CD8-positive, alpha-beta memory T cell (primary cell): ENCODE measurements at regions not wholly inside any gene's neighbourhood (a gene's known extent, or its start where the extent isn't known, plus 50 kb on each side); places are given as distances from the start of the nearest gene placed in this dataset.

ENCODE experiments used
- CTCF ChIA-PET: fragments of 350-600 bp; sonication (Branson Sonifier 250); formaldehyde crosslinking; loops from one replicate; lab custom pipeline; 2021; ENCODE audit warnings: antibody characterized with exemption; lab: Charles Lee
- POLR2A ChIA-PET: fragments of 350-600 bp; sonication (Branson Sonifier 250); formaldehyde crosslinking; loops from one replicate; lab custom pipeline; 2021; ENCODE audit warnings: antibody characterized with exemption; lab: Charles Lee
- DNase-seq, 5 donors: peaks; one replicate each; pipeline versions ENCODE4 v3.0.0 to v3.0.0-alpha.2; 2020 to 2022; ENCODE audit warnings: mixed read lengths in 1 of 5
- H3K27ac ChIP-seq: one replicate; pipeline ENCODE4 v1.7.0; 2013; ENCODE audit warnings: low read depth, mild to moderate bottlenecking, low read length, moderate library complexity
- H3K27me3 ChIP-seq: 2 replicates; pipeline ENCODE4 v1.7.0; 2013; ENCODE audit warnings: low read length, mild to moderate bottlenecking; ENCODE audit not compliant: insufficient read depth, poor library complexity, severe bottlenecking
- H3K36me3 ChIP-seq: 2 replicates; pipeline ENCODE4 v1.7.0; 2013; ENCODE audit warnings: mild to moderate bottlenecking, low read length, moderate library complexity; ENCODE audit not compliant: insufficient read depth
- H3K4me1 ChIP-seq: 2 replicates; pipeline ENCODE4 v1.7.0; 2013; ENCODE audit warnings: mild to moderate bottlenecking, low read length, moderate library complexity; ENCODE audit not compliant: insufficient read depth
- H3K4me3 ChIP-seq: 2 replicates; pipeline ENCODE4 v1.7.0; 2013; ENCODE audit warnings: mild to moderate bottlenecking, low read length
- H3K9me3 ChIP-seq: 2 replicates; pipeline ENCODE4 v1.7.0; 2013; ENCODE audit warnings: mild to moderate bottlenecking, low read length
- H3K27ac Mint-ChIP-seq, 8 donors: one replicate each; pipeline ENCODE4 v1.8.0; 2020 to 2021; ENCODE audit warnings: mixed read lengths in 8 of 8, mild to moderate bottlenecking in 6 of 8, inconsistent platforms in 3 of 8, moderate library complexity in 3 of 8
- H3K27me3 Mint-ChIP-seq, 2 donors: one replicate each; pipeline ENCODE4 v1.8.0; 2020 to 2021; ENCODE audit warnings: mixed read lengths in 2 of 2, mild to moderate bottlenecking in 1 of 2, moderate library complexity in 1 of 2
- H3K36me3 Mint-ChIP-seq, 3 donors: one replicate each; pipeline ENCODE4 v1.8.0; 2020 to 2021; ENCODE audit warnings: mixed read lengths in 3 of 3, inconsistent platforms in 1 of 3, mild to moderate bottlenecking in 1 of 3
- H3K4me1 Mint-ChIP-seq, 3 donors: one replicate each; pipeline ENCODE4 v1.8.0; 2020 to 2021; ENCODE audit warnings: mixed read lengths in 3 of 3, inconsistent platforms in 1 of 3, mild to moderate bottlenecking in 1 of 3
- H3K4me3 Mint-ChIP-seq, 7 donors: one replicate each; pipeline ENCODE4 v1.8.0; 2020 to 2021; ENCODE audit warnings: mixed read lengths in 7 of 7, mild to moderate bottlenecking in 6 of 7, moderate library complexity in 4 of 7, inconsistent platforms in 2 of 7
- H3K9me3 Mint-ChIP-seq, 5 donors: one replicate each; pipeline ENCODE4 v1.8.0; 2020 to 2022; ENCODE audit warnings: mixed read lengths in 5 of 5, mild to moderate bottlenecking in 3 of 5, moderate library complexity in 2 of 5, inconsistent platforms in 1 of 5

- no peaks in the 10 kb centered on the region for H3K27me3 ChIP-seq
- Mint-ChIP-seq H3K27me3 (peaks cover 19 to 30% of the 10 kb centered on the region in 2 donors), H3K4me1 (peaks cover 16 to 20% (median 19%) of the 10 kb centered on the region in 3 donors), H3K4me3 (no peak overlapping the region), H3K9me3 (no peaks in the 10 kb centered on the region), H3K27ac (peak overlapping the region in 2 of 8 donors; percentile 1 to 52), H3K36me3 (peaks cover 0 to 7% (median 6%) of the 10 kb centered on the region in 3 donors)
- ChIA-PET POLR2A (no interaction called here), CTCF (interaction anchor here (1.1 kb wide), 1 partner anchor 8 kb away, joined by 3 read pairs; no protein-coding TSS in a partner anchor)
- no peak overlapping the region for H3K4me3 ChIP-seq
- no peak for DNase-seq
- peaks cover 3% of the 10 kb centered on the region for H3K4me1 ChIP-seq
- H3K36me3 ChIP-seq = no peaks in the 10 kb centered on the region
- no peak overlapping the region for H3K27ac ChIP-seq
- no peaks in the 10 kb centered on the region for H3K9me3 ChIP-seq
Measured at GRCh38 chr14:97287956-97288355, 490.8 kb downstream of the VRK1 start.

GRCh38 chr14:97290065-97290464, 492.9 kb downstream of the VRK1 start:
- peaks cover 3% of the 10 kb centered on the region for H3K4me1 ChIP-seq
- Mint-ChIP-seq H3K4me3 (peak overlapping the region in 1 of 7 donors; percentile 29), H3K27me3 (peaks cover 19 to 30% of the 10 kb centered on the region in 2 donors), H3K4me1 (peaks cover 16 to 20% (median 19%) of the 10 kb centered on the region in 3 donors), H3K9me3 (no peaks in the 10 kb centered on the region), H3K36me3 (peaks cover 0 to 7% (median 6%) of the 10 kb centered on the region in 3 donors), H3K27ac (peak overlapping the region in 2 of 8 donors; percentile 6 to 33)
- CTCF ChIA-PET = interaction anchor here (0.8 kb wide), 1 partner anchor 47 kb away, joined by 3 read pairs; no protein-coding TSS in a partner anchor
- H3K4me3 ChIP-seq = no peak overlapping the region
- DNase-seq = no peak
- no peaks in the 10 kb centered on the region for H3K9me3 ChIP-seq
- POLR2A ChIA-PET = no interaction called here
- H3K27ac ChIP-seq = no peak overlapping the region
- H3K27me3 ChIP-seq = no peaks in the 10 kb centered on the region
- H3K36me3 ChIP-seq = no peaks in the 10 kb centered on the region

GRCh38 chr14:97290977-97291376, 493.8 kb downstream of the VRK1 start:
- CTCF ChIA-PET = no interaction called here
- no peak for DNase-seq
- peaks cover 16 to 20% (median 19%) of the 10 kb centered on the region in 3 donors for H3K4me1 Mint-ChIP-seq
- H3K36me3 Mint-ChIP-seq = peaks cover 0 to 7% (median 6%) of the 10 kb centered on the region in 3 donors
- peaks cover 19 to 25% of the 10 kb centered on the region in 2 donors for H3K27me3 Mint-ChIP-seq
- no peaks in the 10 kb centered on the region for H3K9me3 ChIP-seq
- no peak overlapping the region for H3K4me3 Mint-ChIP-seq
- H3K9me3 Mint-ChIP-seq = no peaks in the 10 kb centered on the region
- POLR2A ChIA-PET = no interaction called here
- no peaks in the 10 kb centered on the region for H3K36me3 ChIP-seq
- no peak overlapping the region for H3K4me3 ChIP-seq
- no peaks in the 10 kb centered on the region for H3K27me3 ChIP-seq
- H3K27ac ChIP-seq = no peak overlapping the region
- peaks cover 3% of the 10 kb centered on the region for H3K4me1 ChIP-seq
- H3K27ac Mint-ChIP-seq = peak overlapping the region in 1 of 8 donors; percentile 12

GRCh38 chr14:97293659-97294058, 496.5 kb downstream of the VRK1 start:
- POLR2A ChIA-PET = no interaction called here
- Mint-ChIP-seq H3K4me3 (no peak overlapping the region), H3K36me3 (no peaks in the 10 kb centered on the region)

GRCh38 chr14:97295108-97295710, 498.0 kb downstream of the VRK1 start:
- Mint-ChIP-seq H3K4me3 (no peak overlapping the region), H3K27ac (no peak overlapping the region), H3K36me3 (no peaks in the 10 kb centered on the region), H3K4me1 (peaks cover 23 to 27% (median 26%) of the 10 kb centered on the region in 3 donors), H3K27me3 (peaks cover 13 to 17% of the 10 kb centered on the region in 2 donors), H3K9me3 (no peaks in the 10 kb centered on the region)
- no peak for DNase-seq
- no peaks in the 10 kb centered on the region for H3K9me3 ChIP-seq
- H3K4me1 ChIP-seq = peaks cover 3% of the 10 kb centered on the region
- H3K27ac ChIP-seq = no peak overlapping the region
- H3K36me3 ChIP-seq = no peaks in the 10 kb centered on the region
- no peaks in the 10 kb centered on the region for H3K27me3 ChIP-seq
- H3K4me3 ChIP-seq = no peak overlapping the region
- ChIA-PET CTCF (no interaction called here), POLR2A (interaction anchor here (0.7 kb wide), 1 partner anchor 94 kb away, joined by 3 read pairs; no protein-coding TSS in a partner anchor)

More at GRCh38 chr14:97293659-97294058, 496.5 kb downstream of the VRK1 start:
- Histone ChIP-seq H3K27me3 (no peaks in the 10 kb centered on the region), H3K36me3 (no peaks in the 10 kb centered on the region), H3K9me3 (no peaks in the 10 kb centered on the region), H3K4me1 (peaks cover 3% of the 10 kb centered on the region), H3K4me3 (no peak overlapping the region), H3K27ac (no peak overlapping the region)
- H3K27me3 Mint-ChIP-seq = peaks cover 19 to 28% of the 10 kb centered on the region in 2 donors
- H3K4me1 Mint-ChIP-seq = peaks cover 18 to 20% (median 19%) of the 10 kb centered on the region in 3 donors
- CTCF ChIA-PET = no interaction called here
- no peak overlapping the region for H3K27ac Mint-ChIP-seq
- DNase-seq = no peak
- H3K9me3 Mint-ChIP-seq = no peaks in the 10 kb centered on the region

- H3K27ac ChIP-seq = no peak overlapping the region
- no peaks in the 10 kb centered on the region for H3K9me3 Mint-ChIP-seq
- no peak overlapping the region for H3K4me3 ChIP-seq
- H3K4me1 ChIP-seq = peaks cover under 1% of the 10 kb centered on the region
- no peaks in the 10 kb centered on the region for H3K36me3 Mint-ChIP-seq
- peaks cover 12 to 17% of the 10 kb centered on the region in 2 donors for H3K27me3 Mint-ChIP-seq
- H3K4me3 Mint-ChIP-seq = no peak overlapping the region
- CTCF ChIA-PET = no interaction called here
- POLR2A ChIA-PET = no interaction called here
- DNase-seq = no peak
- peaks cover 16 to 24% (median 18%) of the 10 kb centered on the region in 3 donors for H3K4me1 Mint-ChIP-seq
- H3K36me3 ChIP-seq = no peaks in the 10 kb centered on the region
- H3K27ac Mint-ChIP-seq = no peak overlapping the region
- H3K9me3 ChIP-seq = no peaks in the 10 kb centered on the region
- H3K27me3 ChIP-seq = no peaks in the 10 kb centered on the region
Measured at GRCh38 chr14:97296176-97296575, 499.0 kb downstream of the VRK1 start.

- POLR2A ChIA-PET = interaction anchor here (0.7 kb wide), 1 partner anchor 84 kb away, joined by 10 read pairs; no protein-coding TSS in a partner anchor
- CTCF ChIA-PET = interaction anchor here (0.9 to 1.8 kb wide), 2 partner anchors 10 to 144 kb away, joined by 3 to 5 read pairs; no protein-coding TSS in a partner anchor
- no peaks in the 10 kb centered on the region for H3K4me1 ChIP-seq
Measured at GRCh38 chr14:97297100-97297499, 499.9 kb downstream of the VRK1 start.

GRCh38 chr14:97298331-97298730, 501.1 kb downstream of the VRK1 start:
- no peak for DNase-seq
- no peak overlapping the region for H3K27ac Mint-ChIP-seq
- Histone ChIP-seq H3K27me3 (no peaks in the 10 kb centered on the region), H3K4me3 (no peak overlapping the region), H3K27ac (no peak overlapping the region), H3K9me3 (no peaks in the 10 kb centered on the region), H3K36me3 (no peaks in the 10 kb centered on the region), H3K4me1 (no peaks in the 10 kb centered on the region)
- H3K36me3 Mint-ChIP-seq = no peaks in the 10 kb centered on the region
- peaks cover 10 to 17% of the 10 kb centered on the region in 2 donors for H3K27me3 Mint-ChIP-seq
- CTCF ChIA-PET = interaction anchor here (0.9 to 1.8 kb wide), 2 partner anchors 8 to 143 kb away, joined by 3 to 5 read pairs; no protein-coding TSS in a partner anchor
- POLR2A ChIA-PET = no interaction called here
- peaks cover 15 to 34% (median 18%) of the 10 kb centered on the region in 3 donors for H3K4me1 Mint-ChIP-seq
- H3K9me3 Mint-ChIP-seq = no peaks in the 10 kb centered on the region
- no peak overlapping the region for H3K4me3 Mint-ChIP-seq

More at GRCh38 chr14:97297100-97297499, 499.9 kb downstream of the VRK1 start:
- H3K4me3 ChIP-seq = no peak overlapping the region
- peak overlapping the region in 1 of 7 donors; percentile 18 for H3K4me3 Mint-ChIP-seq
- no peak overlapping the region for H3K27ac ChIP-seq
- no peak for DNase-seq
- no peaks in the 10 kb centered on the region for H3K9me3 Mint-ChIP-seq
- H3K27me3 ChIP-seq = no peaks in the 10 kb centered on the region
- H3K4me1 Mint-ChIP-seq = peaks cover 15 to 25% (median 17%) of the 10 kb centered on the region in 3 donors
- H3K27ac Mint-ChIP-seq = no peak overlapping the region
- no peaks in the 10 kb centered on the region for H3K36me3 Mint-ChIP-seq
- H3K9me3 ChIP-seq = no peaks in the 10 kb centered on the region
- no peaks in the 10 kb centered on the region for H3K36me3 ChIP-seq
- H3K27me3 Mint-ChIP-seq = peaks cover 8 to 17% of the 10 kb centered on the region in 2 donors
